Chondrocyte (in vitro differentiated cells): ENCODE measurements at regions not wholly inside any gene's neighbourhood (a gene's known extent, or its start where the extent isn't known, plus 50 kb on each side); places are given as distances from the start of the nearest gene placed in this dataset.

ENCODE experiments used
- DNase-seq: peaks from one replicate; pipeline ENCODE4 v3.0.0; 2021; ENCODE audit warnings: mixed read lengths, low spot score
- H3K27ac Mint-ChIP-seq: one replicate; pipeline ENCODE4 v1.8.0; 2021; ENCODE audit warnings: mild to moderate bottlenecking, moderate library complexity, mixed read lengths; ENCODE audit not compliant: unreplicated experiment
- H3K27me3 Mint-ChIP-seq: 2 replicates; pipeline ENCODE4 v1.8.0; 2021; ENCODE audit warnings: low read depth, mixed read lengths
- H3K36me3 Mint-ChIP-seq: 2 replicates; pipeline ENCODE4 v1.8.0; 2021; ENCODE audit warnings: low read depth, mixed read lengths
- H3K4me1 Mint-ChIP-seq: 2 replicates; pipeline ENCODE4 v1.8.0; 2021; ENCODE audit warnings: low read depth, mild to moderate bottlenecking, mixed read lengths
- H3K4me3 Mint-ChIP-seq: one replicate; pipeline ENCODE4 v1.8.0; 2021; ENCODE audit warnings: mild to moderate bottlenecking, moderate library complexity, mixed read lengths; ENCODE audit not compliant: unreplicated experiment
- H3K9me3 Mint-ChIP-seq: 2 replicates; pipeline ENCODE4 v1.8.0; 2021; ENCODE audit warnings: low read depth, mixed read lengths
- TF ChIP-seq, protein P1 (sequence below): fragments of 200-600 bp; sonication (generic); IDR thresholded peaks from 2 replicates; pipeline ENCODE4 v1.5.0; 2021; ENCODE audit warnings: antibody characterized with exemption, mild to moderate bottlenecking, moderate library complexity

DNA sequence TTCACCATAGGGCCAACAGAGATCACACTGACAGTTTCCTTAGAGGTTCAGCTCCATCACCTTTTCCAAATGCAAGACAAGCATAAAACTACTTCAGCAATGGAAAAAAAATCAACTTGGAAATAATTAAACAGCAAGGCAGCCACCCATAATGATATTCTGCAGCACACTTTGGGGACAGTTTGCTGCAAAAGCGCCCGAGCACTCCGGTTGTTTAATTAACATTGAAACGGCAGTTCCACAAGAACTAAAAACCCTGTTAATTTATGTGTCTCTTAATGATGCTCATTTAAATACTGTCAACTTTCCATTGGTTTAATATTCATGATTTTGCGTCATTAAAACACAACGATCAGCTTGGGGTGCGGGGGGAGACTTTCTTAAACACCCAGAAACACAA, 153.2 kb downstream of the ELAVL4 start:
- no peaks in the 10 kb centered on the region for H3K36me3 Mint-ChIP-seq
- no peak overlapping the region for H3K27ac Mint-ChIP-seq
- TF ChIP-seq, protein P1, sequence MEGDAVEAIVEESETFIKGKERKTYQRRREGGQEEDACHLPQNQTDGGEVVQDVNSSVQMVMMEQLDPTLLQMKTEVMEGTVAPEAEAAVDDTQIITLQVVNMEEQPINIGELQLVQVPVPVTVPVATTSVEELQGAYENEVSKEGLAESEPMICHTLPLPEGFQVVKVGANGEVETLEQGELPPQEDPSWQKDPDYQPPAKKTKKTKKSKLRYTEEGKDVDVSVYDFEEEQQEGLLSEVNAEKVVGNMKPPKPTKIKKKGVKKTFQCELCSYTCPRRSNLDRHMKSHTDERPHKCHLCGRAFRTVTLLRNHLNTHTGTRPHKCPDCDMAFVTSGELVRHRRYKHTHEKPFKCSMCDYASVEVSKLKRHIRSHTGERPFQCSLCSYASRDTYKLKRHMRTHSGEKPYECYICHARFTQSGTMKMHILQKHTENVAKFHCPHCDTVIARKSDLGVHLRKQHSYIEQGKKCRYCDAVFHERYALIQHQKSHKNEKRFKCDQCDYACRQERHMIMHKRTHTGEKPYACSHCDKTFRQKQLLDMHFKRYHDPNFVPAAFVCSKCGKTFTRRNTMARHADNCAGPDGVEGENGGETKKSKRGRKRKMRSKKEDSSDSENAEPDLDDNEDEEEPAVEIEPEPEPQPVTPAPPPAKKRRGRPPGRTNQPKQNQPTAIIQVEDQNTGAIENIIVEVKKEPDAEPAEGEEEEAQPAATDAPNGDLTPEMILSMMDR = no peak
- H3K4me3 Mint-ChIP-seq = no peak overlapping the region
- no peak for DNase-seq
- no peaks in the 10 kb centered on the region for H3K4me1 Mint-ChIP-seq
- no peaks in the 10 kb centered on the region for H3K9me3 Mint-ChIP-seq
- no peaks in the 10 kb centered on the region for H3K27me3 Mint-ChIP-seq

DNA sequence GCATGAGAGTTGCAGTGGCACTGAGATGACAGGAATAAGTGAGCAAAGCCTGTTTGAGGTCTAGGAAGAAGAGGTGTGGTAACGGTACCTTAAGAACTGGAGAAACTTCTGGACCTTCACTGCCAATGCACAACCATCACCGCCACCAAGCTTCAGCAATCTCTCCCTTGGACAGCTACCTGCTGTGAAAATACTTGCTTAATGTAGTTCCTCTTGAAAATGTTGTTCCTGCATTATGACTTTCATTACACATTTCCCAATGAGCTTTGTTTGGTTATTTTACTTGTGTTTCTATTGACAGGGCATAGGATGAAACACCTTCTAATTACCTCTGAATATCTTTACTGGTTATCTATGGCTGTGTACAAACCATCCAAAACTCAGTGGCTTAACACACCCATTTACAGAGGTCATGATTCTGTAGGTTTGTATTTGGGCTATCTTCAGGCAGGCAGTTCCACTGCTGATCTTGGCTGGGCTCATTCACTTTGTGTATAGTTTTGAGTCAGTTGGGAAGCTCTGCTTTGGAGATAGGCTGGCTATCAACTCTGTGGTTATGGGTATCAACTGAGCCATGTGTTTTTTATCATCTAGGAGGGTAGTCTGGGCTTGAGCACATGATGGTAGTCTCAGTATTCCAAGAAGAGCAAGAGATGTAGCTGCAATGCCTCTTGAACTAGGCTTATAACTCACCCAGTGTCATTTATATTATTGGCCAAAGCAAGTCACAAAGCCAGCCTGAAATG, 149.4 kb downstream of the ELAVL4 start:
- Mint-ChIP-seq H3K4me3 (no peak overlapping the region), H3K36me3 (no peaks in the 10 kb centered on the region), H3K27me3 (no peaks in the 10 kb centered on the region), H3K27ac (no peak overlapping the region), H3K9me3 (no peaks in the 10 kb centered on the region), H3K4me1 (no peaks in the 10 kb centered on the region)
- TF ChIP-seq, protein P1 = no peak
- DNase-seq = no peak

DNA sequence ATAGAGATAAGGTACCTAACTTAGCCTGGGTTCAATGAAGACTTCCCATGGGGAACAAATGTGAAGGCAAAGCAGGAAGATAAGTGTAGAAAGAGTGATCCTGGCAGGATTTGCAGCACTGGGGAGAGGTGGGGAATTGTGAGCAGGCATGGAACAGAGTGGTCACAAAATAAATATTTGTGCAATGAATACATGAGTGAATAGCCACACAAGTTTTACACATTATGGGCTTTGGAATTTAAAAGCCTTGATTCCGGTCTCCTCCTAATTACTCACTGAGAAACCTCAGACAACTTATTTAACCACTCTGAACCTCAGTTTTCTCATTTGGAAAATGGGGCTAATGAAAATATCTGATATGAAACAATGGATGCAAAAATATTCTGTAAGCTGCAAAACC, 148.3 kb downstream of the ELAVL4 start:
- Mint-ChIP-seq H3K36me3 (no peaks in the 10 kb centered on the region), H3K9me3 (no peaks in the 10 kb centered on the region), H3K27me3 (no peaks in the 10 kb centered on the region), H3K27ac (no peak overlapping the region), H3K4me3 (no peak overlapping the region), H3K4me1 (no peaks in the 10 kb centered on the region)
- DNase-seq = no peak
- TF ChIP-seq, protein P1 = no peak
